RPMI7951 (cell line): ENCODE measurements at regions not wholly inside any gene's neighbourhood (a gene's known extent, or its start where the extent isn't known, plus 50 kb on each side); places are given as distances from the start of the nearest gene placed in this dataset.

ENCODE experiments used
- DNase-seq: peaks from one replicate; pipeline ENCODE4 v3.0.0-alpha.2; 2012; ENCODE audit warnings: low read depth

DNA sequence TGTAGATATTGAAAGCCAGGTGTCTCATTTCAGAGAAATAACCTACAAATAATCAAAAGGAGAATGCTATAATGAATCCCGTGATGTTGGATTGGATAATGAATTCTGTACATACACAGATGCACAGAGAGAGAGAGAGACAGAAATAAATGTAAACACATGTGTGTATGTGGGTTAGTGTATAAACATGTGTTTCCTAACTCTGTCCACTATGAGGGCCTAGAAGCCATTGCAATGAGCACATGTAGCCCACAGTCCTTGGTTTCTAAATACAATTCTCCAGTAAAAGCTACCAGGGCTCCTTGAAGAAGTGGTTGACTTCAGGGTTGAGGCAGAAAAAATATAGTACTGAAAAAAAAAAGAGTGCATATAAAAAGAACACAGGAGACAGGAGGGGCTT, 109.5 kb downstream of the INHBB start:
- no peak for DNase-seq

DNA sequence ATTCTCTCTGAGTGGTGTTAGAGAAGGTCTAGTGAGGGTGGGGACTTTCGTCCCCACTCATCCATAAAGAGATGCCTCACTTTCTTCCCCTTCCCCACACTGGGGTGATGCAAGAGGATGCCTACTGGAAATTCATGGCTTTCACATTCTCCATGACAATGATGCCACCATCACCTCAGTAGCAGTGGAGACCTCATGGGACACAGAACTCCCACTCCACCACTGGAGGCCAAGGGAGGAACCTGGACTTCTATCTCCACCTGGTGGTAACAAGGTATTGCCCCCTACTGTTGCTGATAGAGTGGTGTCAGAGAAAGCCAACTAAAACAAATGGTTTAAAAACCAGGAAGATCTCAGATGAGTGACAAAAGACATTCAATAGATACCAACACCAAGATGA, 110.9 kb downstream of the INHBB start:
- no peak for DNase-seq

DNA sequence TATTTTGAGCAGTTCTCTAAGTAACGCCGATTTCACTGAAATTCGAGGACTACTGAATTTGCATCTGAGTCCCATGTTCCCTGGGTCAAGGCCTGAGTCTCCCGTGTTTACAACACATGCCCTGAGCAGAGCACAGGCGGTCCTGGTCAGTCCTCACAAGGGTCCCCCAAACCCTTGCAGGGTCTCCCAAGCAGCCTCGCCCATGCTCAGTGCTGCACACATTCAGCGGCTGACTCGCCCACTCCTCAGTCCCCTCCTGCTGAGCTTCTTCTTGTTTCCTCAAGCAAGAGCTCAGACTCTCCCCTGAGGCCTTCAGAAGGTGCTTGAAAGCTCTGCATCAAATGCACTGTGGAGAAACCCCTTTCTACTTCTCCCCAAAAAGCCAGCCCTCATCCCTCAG, 114.6 kb downstream of the INHBB start:
- DNase-seq, result no peak

DNA sequence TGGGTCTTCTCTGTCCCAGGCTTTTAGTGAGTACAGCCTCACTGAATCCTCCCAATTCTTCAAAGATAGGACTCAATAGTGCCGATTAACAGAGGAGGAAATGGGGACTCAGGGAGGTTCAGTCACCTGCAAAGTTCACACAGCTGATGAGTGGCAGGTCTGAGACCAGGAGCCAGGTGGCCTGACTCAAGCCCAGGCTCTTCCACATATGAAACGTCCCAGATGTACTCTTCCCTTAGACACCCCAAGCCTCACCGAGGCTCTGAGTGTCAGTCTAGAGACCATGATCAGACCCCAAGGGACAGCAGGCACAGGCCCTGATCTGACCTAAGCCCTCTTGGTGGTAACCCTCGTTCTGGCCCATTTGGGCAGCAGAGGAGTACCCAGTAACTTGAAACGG, 115.2 kb downstream of the INHBB start:
- no peak for DNase-seq

DNA sequence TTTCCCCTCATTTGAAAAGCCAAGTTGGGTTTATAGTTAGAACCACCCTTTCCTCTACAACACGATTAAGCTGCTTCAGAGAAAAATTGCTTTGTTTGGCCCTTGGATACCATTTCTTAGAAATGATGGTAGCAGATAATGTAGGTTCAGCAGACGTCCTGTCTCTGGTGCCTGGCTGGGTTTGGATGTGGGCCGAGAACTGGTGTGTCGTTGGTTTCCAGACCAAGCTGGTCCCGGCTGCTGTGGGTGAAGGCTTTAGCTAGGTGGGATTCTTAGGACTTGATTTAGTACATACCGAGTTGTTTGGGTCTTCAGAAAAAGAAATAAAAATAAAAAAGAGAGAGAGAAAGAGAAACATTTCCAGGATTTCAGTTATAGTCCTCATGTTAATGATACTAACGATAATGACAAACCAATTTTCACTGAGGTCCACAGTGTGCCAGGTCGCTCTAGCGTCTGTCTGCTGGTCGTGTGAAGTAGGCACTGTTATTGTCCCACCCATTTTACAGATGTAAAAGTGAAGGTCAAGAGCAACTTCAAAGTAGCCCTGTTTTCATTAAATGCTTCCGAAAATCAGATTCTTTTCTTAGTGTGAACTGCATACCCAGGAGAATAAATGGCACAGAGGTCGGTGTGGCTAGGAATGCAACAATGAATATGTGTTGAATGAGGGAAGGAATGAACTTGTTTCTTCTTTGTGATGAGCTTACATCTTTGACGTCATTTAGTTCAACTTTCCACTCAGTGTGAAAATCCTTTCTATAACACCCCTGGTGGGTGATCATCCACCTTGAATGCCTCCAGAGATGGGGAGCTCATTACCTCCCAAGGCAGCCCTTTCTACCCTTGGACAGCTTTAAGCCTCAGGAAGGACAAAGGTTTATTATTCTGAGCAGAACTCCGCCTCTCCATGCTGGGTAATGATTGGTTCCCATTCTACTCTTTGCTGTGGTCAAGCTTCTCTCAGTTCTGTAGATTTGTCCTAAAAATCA, 115.9 kb downstream of the INHBB start:
- no peak for DNase-seq

DNA sequence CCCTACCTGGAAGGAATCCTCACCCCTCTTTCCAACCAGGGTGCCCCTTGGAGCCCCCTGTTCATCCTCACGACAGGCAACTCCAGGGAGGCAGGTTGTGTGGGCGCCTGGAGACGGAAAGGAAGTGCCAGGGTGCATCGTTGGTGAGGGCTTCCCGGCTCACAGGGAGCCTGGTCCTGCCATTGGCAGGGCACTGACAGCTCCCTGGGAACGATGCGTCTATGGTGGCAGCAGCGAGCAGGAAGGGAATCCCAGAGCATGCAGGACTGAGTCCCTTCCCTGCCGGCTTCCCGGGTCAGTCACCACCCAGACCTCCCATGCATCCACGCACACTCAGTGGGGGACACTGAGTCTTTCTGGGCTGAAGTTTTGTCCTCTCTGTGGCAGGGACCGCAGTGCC, 117.6 kb downstream of the INHBB start:
- DNase-seq, result no peak

DNA sequence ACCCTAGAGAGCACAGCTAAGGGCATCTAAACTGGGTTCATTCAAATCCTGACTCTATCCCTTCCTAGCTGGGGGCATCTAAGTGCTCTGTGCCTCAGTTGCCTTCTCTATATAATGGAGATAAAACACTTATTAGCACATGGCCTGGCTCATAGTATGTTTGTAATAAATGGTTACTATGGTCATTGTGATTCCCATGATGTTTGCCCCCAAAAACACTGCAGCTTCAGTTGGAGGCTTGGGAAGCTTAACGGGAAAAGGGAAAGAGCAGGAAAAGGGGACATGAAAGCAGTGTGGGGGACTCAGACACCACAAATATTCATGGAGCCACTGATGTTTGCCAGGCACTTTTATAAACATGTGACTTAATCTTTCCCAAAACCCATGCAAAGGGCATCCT, 118.1 kb downstream of the INHBB start:
- no peak for DNase-seq

DNA sequence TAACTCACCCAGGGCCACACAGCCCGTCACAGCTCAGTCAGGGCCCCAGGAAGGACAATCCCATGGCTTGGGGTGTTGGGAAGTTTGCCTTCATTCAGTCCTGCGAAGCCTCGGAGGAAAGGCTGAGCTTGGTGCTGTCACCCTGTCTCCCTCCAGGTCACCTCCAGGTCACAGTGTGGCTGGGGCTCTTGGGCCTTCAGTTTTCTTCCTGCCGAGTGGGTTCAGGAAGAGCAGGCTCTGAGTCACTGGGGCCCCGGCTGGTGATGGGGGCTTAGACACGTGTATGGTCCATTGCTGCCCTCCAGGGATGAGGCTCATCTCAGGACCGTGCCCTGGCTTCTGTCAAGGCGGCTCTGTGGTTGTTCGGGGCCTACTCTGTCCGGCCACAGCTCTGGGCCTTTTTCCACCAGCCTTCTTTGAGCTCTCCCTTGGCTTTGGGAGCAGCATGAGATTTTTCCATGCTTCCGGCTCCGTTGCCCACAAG, 118.6 kb downstream of the INHBB start:
- DNase-seq, result peak; percentile 95

DNA sequence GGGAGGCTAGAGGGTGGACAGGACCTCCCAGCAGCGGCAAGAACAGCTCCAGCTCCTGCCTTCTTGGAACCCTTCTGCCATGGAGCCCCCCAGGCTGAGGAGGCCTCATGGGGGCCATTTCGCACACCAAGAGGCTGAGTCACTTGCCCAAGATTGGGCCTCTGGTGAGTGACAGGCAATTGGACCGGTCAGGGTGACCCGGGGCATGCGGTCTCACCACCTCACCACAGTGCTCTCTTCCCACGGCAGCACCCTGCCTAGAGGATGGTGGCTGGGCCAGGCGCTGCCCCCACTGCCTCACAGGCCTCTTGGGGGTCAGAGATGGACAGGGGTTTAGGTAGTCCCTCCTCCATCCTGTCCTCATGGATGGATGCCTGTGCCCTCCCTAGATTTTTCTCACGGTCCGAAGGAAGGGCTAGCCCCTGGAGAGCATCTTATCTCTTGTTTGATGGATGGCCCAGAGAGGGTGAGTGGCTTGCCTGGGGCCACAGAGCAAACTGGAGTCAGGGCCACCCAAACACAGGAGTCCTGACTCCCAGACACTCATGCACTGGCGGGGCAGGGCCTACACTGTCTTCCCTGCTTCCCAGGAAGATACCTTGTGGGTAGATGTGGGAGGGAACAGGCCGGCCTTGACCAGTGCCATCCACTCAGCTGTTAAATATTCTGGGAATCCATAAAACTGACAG, 119.2 kb downstream of the INHBB start:
- DNase-seq, result peak; percentile 82

DNA sequence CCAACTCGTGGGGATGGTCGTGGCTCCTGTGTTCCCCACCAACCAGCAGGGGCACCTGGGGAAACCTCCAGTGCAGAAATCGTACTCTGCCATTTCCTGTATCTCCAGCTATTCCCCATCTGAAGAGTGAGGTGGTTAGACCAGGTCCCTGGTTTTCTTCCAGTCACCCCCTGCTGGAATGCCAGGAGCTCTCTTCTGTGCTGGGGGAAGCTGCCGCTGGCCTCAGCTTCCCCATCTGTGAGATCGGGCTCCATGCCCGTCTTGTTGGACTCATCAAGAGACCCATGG, 119.7 kb downstream of the INHBB start:
- no peak for DNase-seq

DNA sequence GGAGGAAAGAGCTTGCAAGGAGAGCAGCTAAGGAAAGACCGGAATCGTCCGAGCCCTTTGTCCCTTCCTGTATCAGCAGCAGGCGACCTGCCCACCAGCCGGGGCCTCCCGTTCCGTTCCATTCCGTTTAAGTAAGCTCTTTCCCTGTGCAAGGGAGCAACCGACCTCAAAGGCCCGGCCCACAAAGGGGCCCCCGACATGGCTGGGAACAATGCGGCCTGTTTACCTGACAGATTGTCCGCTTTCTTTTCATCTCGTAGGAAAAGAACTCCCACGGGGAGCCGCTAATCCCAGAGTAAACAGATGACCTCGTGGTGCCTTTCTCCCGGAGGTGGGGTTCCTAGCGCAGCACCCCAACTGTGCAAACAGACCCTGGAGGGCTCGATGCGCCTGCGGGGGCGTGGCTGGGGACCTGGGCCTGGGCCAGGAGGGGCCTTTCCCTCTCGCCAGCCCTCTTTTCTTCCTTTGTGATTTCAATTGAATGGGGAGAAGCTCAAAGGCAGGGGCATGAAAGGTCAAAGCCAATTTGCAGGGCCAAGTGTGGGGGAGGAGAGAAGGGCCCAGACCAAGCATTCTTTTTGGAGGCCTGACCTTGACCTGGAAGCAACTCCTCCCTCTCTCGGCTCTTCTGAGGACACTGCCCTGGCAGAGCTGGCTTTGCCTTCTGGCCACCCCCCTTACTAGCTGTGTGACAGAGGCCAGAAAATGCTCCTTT, 120.2 kb downstream of the INHBB start:
- DNase-seq, result no peak

DNA sequence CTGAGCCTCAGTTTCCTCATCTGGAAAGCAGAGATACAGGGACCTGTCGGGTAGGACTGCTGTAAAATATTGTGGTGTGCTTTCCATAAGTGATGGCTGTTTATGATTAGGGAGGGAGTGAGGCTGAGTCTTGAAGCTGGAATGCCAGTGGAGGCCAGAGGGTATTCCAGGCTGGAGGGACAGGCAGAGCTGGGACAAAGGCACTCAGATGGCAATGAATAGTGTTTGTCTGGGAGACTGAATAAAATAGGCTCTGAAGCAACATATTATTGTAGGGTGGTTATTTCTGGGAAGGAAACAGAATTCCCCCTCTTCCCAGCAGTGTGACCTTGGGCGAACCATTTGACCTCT, 120.7 kb downstream of the INHBB start:
- DNase-seq, result peak; percentile 26

DNA sequence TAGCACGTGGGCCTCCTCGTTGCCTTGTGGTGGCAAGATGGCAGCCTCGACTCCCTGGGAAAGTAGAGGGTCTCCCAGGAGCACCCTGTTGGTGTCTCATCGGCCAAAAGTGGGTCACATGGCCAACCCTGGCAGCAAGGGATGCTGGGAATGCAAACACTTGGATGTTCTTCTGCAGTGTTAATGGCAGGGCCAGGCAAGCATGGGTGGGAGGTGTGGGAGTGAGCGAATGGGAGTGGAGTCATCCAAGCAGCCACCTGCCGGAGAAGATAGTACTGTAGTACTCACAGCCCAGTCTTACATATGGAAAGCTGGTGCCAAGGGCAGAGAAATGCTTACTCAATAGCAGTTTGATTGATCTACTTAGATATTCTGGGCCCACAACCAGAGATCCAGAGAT, 122.2 kb downstream of the INHBB start:
- DNase-seq, result no peak

DNA sequence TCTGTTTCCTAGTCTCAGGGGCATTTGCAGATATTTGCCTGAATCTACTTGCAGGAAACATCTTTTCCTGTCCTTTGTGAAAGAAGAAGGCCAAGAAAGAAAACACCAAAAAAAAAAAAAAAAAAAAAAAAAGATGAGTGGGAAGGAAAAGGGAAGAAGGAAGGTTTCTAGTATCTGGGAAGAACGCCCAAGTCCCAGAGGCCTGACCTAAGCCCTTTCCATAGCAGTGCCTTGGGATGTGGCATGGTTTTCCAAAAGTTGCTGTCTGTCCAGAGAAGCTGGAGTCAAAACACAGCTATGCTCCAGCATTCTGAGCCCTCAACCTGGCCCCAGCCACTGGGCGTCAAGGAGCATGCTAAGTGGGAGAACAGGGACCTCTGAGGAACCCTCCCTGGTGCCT, 123.5 kb downstream of the INHBB start:
- peak; percentile 41 for DNase-seq

DNA sequence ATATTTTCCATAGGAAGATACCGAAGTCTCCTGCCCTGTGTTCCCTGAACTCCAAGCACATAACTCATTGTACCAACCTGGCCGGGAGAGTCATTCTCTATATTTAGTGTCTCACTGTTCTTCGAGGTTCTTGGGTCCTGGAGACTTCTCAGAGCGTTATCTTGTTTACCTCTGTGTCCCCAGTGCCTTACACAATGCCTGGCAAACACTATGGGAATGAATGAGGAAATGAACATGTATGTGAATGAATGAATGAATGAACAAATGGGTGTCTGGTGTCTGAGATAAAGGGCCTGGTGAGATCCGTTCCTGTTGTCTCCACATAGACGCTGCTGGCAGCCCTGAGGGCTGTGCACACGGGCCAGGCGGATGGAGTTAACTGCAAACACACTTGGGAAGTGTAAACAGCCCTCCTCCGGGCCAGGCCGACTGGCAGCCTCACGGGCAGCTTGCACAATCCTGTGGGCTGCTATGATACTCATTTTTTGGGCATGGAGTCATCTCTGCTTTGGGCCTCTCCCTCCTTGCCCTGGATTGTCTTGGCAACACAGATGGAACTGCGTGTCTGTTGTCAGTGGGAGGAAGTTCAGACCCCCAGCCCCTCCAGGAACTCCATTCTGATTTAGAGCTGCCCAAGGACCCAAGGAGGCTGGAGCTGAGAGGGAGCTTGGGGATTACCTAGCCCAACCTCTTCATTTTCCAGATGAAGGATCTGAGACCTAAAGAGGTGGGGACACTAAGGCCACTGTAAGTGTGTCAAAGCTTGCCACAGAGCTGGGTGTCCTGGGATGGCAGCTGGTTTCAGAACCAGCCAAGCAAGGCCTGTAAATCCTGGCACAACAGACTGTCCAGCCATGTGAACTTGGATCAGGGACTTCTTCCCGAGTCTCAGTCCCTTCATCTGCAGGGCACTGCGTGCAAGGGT, 124.4 kb downstream of the INHBB start:
- DNase-seq, result peak; percentile 94

DNA sequence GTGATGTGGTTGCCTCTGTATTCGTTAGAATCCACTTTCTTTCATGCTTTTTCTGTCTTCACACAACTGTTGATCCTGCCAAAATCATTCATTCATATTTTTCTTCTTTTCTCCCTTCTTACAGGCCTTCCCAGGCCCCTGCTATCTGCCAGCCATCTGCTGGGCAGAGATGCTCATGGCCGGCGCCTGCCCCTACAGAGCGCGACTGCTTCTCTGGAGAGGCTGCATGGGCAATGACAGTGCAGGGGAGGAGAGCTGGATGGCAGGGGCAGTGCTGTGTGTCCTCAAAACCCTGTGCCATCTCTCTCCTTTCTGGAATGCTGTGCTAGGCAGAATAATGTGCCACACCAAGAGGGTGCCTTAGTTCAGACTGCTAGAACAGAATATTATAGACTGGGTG, 125.2 kb downstream of the INHBB start:
- DNase-seq, result no peak

DNA sequence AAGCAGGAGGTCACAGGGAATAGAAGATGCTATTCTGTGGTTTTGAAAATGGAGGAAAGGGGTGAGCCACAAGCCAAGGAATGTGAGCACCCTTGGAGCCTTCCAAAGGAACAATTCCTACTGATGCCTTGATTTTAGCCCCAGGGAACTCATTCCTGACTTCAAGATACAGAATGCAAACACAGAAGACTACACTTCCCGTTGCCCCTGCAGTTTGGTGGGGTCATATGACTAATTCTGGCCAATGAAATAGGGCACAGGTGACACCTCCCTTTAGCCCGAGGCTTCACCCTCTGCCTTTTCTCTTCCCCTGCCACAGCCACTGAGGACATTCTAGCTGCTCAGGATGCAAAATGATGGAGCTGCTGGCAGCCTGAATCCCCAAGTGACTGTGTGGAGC, 126.1 kb downstream of the INHBB start:
- peak; percentile 44 for DNase-seq

DNA sequence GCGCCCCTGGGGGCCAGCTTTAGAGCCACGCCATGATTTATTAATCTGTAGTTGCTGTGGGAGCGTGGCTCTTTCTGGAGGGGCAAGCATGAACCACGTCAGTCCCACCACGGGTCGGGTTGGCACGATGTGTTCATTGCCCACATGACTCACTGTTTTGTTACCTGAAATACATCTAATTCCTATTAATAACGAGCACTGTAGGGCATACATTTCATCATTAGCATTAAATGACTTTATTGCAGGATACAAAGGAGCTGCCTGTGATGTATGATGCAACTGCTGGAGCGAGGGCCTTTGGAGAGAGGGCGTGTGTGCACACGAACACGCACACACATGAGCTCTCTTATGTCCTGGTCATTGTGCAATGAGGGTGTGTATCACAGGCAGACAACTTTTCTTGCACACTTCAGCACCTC, 127.0 kb downstream of the INHBB start:
- no peak for DNase-seq

DNA sequence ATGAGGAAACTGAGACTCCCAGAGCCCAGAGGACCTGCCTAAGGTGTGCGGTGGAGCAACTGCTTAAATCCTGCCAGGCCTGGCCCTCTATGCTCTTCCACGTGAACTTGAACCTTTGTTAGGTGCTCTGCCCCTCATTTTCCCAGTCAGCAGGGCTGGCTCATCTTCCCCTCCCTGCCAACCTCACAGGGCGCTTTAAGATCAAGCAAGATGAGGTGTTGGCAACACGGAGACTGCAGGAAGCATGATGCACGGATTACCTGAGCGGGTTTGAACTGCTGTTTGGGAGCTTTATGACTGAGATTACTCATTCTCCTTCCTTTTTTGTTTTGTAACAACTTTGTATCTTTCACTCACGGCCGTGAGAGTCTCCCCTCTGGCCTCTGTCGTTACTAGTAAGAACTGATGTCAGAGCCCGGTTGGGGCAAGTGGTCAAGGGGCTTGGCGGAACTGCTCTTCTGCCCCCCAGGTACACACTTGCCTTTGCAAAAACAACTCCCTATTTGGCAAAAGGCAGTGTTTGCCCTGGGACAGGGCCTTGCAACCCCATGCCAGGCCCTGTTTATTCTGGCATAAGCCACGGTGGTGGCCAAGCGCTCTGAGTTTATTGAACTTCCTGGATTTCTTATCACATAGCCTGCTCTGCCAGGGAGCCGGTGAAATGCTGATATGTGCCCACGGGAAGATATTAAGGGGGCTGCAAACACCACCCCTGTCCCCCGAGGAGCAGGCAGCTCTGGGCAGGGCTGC, 127.8 kb downstream of the INHBB start:
- DNase-seq, result no peak

DNA sequence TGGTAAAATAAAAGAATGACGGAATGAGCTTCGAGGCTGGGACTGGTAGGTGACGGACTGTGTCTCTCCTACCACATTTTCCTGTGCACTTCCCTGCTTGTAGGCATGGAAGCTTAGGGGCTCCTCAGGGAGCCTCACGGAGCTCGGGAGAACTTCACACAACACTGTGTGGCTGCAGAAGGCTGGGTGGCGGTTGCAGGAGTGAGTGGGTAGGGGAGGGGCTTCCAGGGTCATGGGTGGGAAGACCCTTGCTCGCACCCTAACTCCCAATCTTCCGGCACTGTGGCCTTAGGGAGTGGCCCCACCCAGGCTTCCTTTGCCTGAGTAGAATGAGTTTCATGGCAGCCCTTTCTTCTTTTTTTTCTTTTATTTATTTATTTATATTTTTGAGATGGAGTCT, 128.6 kb downstream of the INHBB start:
- no peak for DNase-seq

DNA sequence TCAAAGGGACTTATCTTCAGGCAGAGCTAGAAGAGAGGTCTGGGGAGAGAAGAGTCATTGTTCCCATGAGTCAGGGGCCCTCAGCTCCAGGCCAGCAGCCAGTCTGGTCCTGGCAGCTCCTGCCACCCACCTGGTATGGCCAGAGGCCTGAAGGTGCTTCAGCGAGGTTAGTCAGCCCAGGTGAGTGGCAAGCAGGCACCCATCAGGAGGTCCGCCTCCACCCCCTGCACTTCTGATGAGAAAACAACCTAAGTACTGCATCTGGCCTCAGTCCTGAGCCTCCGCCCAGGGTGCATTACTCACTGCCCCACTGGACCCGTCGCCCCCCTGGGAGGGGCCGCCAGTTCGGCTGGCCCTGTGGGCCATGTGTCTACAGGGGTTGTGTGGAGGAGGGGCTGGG, 130.2 kb downstream of the INHBB start:
- DNase-seq, result no peak
